T-helper 2 cell treated with Interferon-gamma antibody and Interleukin-4, amounts not matched to agents 5 μg/mL and 100 μg/mL, for 36 hours (primary cell): ENCODE measurements at regions not wholly inside any gene's neighbourhood (a gene's known extent, or its start where the extent isn't known, plus 50 kb on each side); places are given as distances from the start of the nearest gene placed in this dataset.
A peak's percentile ranks its signal among the peaks of the same experiment; 100 is the strongest.

Source experiments
- DNase-seq: peaks from one replicate; pipeline ENCODE4 v3.0.0; 2021; ENCODE audit warnings: low spot score
- H3K27ac Mint-ChIP-seq: one replicate; pipeline ENCODE4 v1.8.0; 2021; ENCODE audit warnings: mild to moderate bottlenecking, mixed read lengths
- H3K27me3 Mint-ChIP-seq: one replicate; pipeline ENCODE4 v1.8.0; 2021; ENCODE audit warnings: low read depth, mixed read lengths
- H3K36me3 Mint-ChIP-seq: one replicate; pipeline ENCODE4 v1.8.0; 2021; ENCODE audit warnings: low read depth, mixed read lengths
- H3K4me1 Mint-ChIP-seq: one replicate; pipeline ENCODE4 v1.8.0; 2021; ENCODE audit warnings: low read depth, mixed read lengths
- H3K4me3 Mint-ChIP-seq: one replicate; pipeline ENCODE4 v1.8.0; 2022; ENCODE audit warnings: mild to moderate bottlenecking, moderate library complexity, mixed read lengths
- H3K9me3 Mint-ChIP-seq: one replicate; pipeline ENCODE4 v1.8.0; 2021; ENCODE audit warnings: mixed read lengths

GRCh38 chr13:22253107-22253506 is 582.2 kb downstream of the FGF9 start:
- H3K27ac Mint-ChIP-seq = no peak overlapping the region
- H3K4me1 Mint-ChIP-seq = no peaks in the 10 kb centered on the region

DNA sequence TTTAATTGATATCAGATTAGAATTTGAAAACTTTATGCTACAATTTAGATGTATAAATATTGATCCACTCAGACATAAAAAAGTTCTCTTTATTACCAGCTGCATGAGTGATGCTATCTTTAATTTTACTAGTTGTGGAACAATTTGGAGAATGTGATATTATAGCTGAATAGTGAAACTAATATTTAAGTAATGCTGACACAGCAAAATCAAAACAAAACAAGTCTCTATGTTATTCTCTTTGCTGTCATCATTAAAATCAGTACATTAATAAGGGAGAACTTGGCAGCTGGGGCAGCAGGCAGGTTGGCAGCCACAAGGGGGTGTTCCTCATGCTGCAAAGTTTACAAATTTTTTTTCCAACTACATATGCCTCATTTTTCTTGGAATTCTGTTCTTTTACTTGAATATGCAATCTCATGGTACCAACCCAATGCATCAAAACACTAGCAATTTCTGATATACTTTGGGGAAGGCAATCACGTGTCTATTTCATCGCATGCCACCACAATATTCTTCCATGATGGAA is 585.3 kb downstream of the FGF9 start:
- Mint-ChIP-seq H3K27me3 (no peaks in the 10 kb centered on the region), H3K4me1 (no peaks in the 10 kb centered on the region), H3K9me3 (peaks cover 6% of the 10 kb centered on the region), H3K4me3 (no peak overlapping the region), H3K36me3 (no peaks in the 10 kb centered on the region), H3K27ac (no peak overlapping the region)
- no peak for DNase-seq

More at GRCh38 chr13:22253107-22253506, 582.2 kb downstream of the FGF9 start:
- DNase-seq = no peak
- Mint-ChIP-seq H3K27me3 (no peaks in the 10 kb centered on the region), H3K36me3 (no peaks in the 10 kb centered on the region), H3K9me3 (no peaks in the 10 kb centered on the region), H3K4me3 (no peak overlapping the region)

GRCh38 chr13:22262001-22262885 is 591.4 kb downstream of the FGF9 start:
- Mint-ChIP-seq H3K9me3 (peaks cover 6% of the 10 kb centered on the region), H3K4me3 (no peak overlapping the region), H3K4me1 (no peaks in the 10 kb centered on the region), H3K27me3 (no peaks in the 10 kb centered on the region), H3K27ac (no peak overlapping the region), H3K36me3 (no peaks in the 10 kb centered on the region)
- no peak for DNase-seq

DNA sequence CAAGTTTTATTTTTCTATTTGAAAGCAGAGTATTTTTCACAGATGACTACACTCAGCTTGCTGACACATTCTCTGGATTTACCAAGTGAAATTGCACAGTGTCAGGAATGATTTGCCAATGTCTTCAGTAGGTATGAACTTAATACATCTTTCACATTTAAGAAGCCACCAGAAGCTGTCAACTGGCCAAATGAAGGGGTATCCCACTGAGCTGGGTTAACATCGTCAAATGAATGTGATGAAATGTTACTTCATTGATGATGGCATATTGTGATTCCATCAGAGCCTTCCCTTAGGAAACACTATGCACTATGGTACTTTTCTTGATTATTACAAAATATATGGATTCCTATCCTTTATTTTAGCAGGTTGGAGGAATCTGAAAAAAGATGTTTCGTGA is 592.3 kb downstream of the FGF9 start:
- no peaks in the 10 kb centered on the region for H3K27me3 Mint-ChIP-seq
- H3K4me3 Mint-ChIP-seq = no peak overlapping the region
- no peaks in the 10 kb centered on the region for H3K4me1 Mint-ChIP-seq
- no peaks in the 10 kb centered on the region for H3K36me3 Mint-ChIP-seq
- DNase-seq = no peak
- no peak overlapping the region for H3K27ac Mint-ChIP-seq
- peaks cover 6% of the 10 kb centered on the region for H3K9me3 Mint-ChIP-seq

- Mint-ChIP-seq H3K4me3 (no peak overlapping the region), H3K27me3 (no peaks in the 10 kb centered on the region), H3K36me3 (no peaks in the 10 kb centered on the region), H3K9me3 (no peaks in the 10 kb centered on the region), H3K4me1 (no peaks in the 10 kb centered on the region), H3K27ac (no peak overlapping the region)
- no peak for DNase-seq
These were observed 594.7 kb downstream of the FGF9 start for GRCh38 chr13:22265563-22265962.

DNA sequence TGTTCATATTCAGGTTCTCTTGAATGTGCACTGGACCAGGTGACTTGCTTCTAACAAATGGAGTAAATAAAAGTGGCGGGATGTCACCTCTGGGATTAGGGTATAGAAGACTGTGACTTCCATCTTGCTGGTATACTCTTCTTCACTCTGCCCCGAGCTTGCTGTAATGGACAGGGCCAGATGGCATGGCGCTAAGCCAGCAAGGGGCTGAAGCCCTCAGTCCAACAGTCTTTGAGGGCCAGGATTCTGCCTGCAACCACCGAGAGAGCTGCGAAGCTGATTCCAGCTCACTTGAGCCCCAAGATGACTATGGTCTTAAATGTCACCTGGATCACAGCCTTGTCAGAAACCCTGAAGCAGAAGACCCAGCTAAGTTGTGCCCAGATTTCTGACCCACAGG is 600.0 kb downstream of the FGF9 start:
- no peaks in the 10 kb centered on the region for H3K36me3 Mint-ChIP-seq
- H3K27me3 Mint-ChIP-seq = no peaks in the 10 kb centered on the region
- H3K27ac Mint-ChIP-seq = no peak overlapping the region
- no peak overlapping the region for H3K4me3 Mint-ChIP-seq
- no peaks in the 10 kb centered on the region for H3K4me1 Mint-ChIP-seq
- DNase-seq = no peak
- H3K9me3 Mint-ChIP-seq = no peaks in the 10 kb centered on the region

DNA sequence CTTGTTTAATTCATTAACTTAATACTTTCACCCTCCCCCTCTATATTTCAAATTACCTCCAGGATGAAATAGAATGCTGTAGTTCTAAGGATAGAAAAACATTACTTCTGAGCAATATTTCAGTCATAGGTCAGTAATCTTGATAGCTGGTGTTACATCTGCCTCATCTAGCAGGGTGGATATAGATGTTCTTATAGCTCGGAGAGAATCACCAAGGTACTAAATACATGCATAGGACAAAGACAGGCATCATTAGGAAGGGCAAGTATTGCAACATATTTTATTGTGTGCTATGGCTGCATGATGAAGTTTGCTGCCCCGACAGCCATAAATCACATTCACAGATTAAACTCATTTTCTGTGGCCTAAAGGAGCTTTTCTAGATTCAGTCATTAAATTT is 601.0 kb downstream of the FGF9 start:
- Mint-ChIP-seq H3K9me3 (no peaks in the 10 kb centered on the region), H3K4me1 (no peaks in the 10 kb centered on the region), H3K27me3 (no peaks in the 10 kb centered on the region), H3K4me3 (no peak overlapping the region), H3K36me3 (no peaks in the 10 kb centered on the region), H3K27ac (no peak overlapping the region)
- no peak for DNase-seq

- H3K4me3 Mint-ChIP-seq = no peak overlapping the region
- no peak overlapping the region for H3K27ac Mint-ChIP-seq
- H3K9me3 Mint-ChIP-seq = no peaks in the 10 kb centered on the region
- H3K27me3 Mint-ChIP-seq = no peaks in the 10 kb centered on the region
- no peaks in the 10 kb centered on the region for H3K36me3 Mint-ChIP-seq
- H3K4me1 Mint-ChIP-seq = no peaks in the 10 kb centered on the region
- no peak for DNase-seq
These were observed 604.5 kb downstream of the FGF9 start for GRCh38 chr13:22275393-22275792.

GRCh38 chr13:22276616-22277015 is 605.7 kb downstream of the FGF9 start:
- no peaks in the 10 kb centered on the region for H3K4me1 Mint-ChIP-seq
- no peaks in the 10 kb centered on the region for H3K27me3 Mint-ChIP-seq
- H3K4me3 Mint-ChIP-seq = no peak overlapping the region
- no peaks in the 10 kb centered on the region for H3K9me3 Mint-ChIP-seq
- no peak overlapping the region for H3K27ac Mint-ChIP-seq
- DNase-seq = no peak
- no peaks in the 10 kb centered on the region for H3K36me3 Mint-ChIP-seq

- no peak overlapping the region for H3K4me3 Mint-ChIP-seq
- H3K36me3 Mint-ChIP-seq = no peaks in the 10 kb centered on the region
- H3K4me1 Mint-ChIP-seq = no peaks in the 10 kb centered on the region
- H3K27me3 Mint-ChIP-seq = no peaks in the 10 kb centered on the region
- no peak overlapping the region for H3K27ac Mint-ChIP-seq
- H3K9me3 Mint-ChIP-seq = no peaks in the 10 kb centered on the region
- peak; percentile 26 for DNase-seq
These were observed 607.6 kb downstream of the FGF9 start for GRCh38 chr13:22278336-22278929.

GRCh38 chr13:22285867-22286266 is 615.0 kb downstream of the FGF9 start:
- no peak overlapping the region for H3K27ac Mint-ChIP-seq
- H3K4me3 Mint-ChIP-seq = no peak overlapping the region
- no peaks in the 10 kb centered on the region for H3K36me3 Mint-ChIP-seq
- no peaks in the 10 kb centered on the region for H3K4me1 Mint-ChIP-seq
- no peaks in the 10 kb centered on the region for H3K27me3 Mint-ChIP-seq
- DNase-seq = no peak
- H3K9me3 Mint-ChIP-seq = peaks cover 6% of the 10 kb centered on the region

GRCh38 chr13:22286338-22286737 is 615.5 kb downstream of the FGF9 start:
- Mint-ChIP-seq H3K27me3 (no peaks in the 10 kb centered on the region), H3K4me3 (no peak overlapping the region), H3K9me3 (peaks cover 6% of the 10 kb centered on the region), H3K36me3 (no peaks in the 10 kb centered on the region), H3K27ac (no peak overlapping the region), H3K4me1 (no peaks in the 10 kb centered on the region)
- no peak for DNase-seq

GRCh38 chr13:22287343-22287920 is 616.6 kb downstream of the FGF9 start:
- H3K27ac Mint-ChIP-seq = no peak overlapping the region
- peaks cover 6% of the 10 kb centered on the region for H3K9me3 Mint-ChIP-seq
- H3K4me1 Mint-ChIP-seq = no peaks in the 10 kb centered on the region
- no peak for DNase-seq
- H3K36me3 Mint-ChIP-seq = no peaks in the 10 kb centered on the region
- H3K27me3 Mint-ChIP-seq = no peaks in the 10 kb centered on the region
- H3K4me3 Mint-ChIP-seq = no peak overlapping the region

DNA sequence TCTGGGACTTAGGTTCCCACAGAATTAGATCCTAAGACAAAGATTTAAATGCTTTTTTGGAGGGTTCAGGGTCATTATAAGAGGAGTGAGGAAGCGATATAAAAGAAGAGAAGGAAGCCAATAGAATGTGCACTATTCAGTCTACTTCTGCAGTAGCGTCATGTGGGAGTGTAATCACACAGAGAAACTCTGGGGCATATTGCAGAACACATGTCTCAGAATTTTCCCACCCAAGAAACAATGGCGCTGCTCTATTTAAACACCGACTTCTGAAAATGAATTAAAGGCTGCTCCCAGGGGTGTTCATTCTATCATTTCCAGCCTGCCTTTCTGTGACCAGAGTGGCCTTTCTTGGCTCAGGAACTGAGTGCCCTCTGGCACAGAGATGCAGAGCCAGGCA is 617.6 kb downstream of the FGF9 start:
- Mint-ChIP-seq H3K4me3 (no peak overlapping the region), H3K4me1 (no peaks in the 10 kb centered on the region), H3K27me3 (no peaks in the 10 kb centered on the region), H3K27ac (no peak overlapping the region), H3K9me3 (peaks cover 6% of the 10 kb centered on the region), H3K36me3 (no peaks in the 10 kb centered on the region)
- DNase-seq = no peak
